22Rv1 (cell line): ENCODE measurements at regions not wholly inside any gene's neighbourhood (a gene's known extent, or its start where the extent isn't known, plus 50 kb on each side); places are given as distances from the start of the nearest gene placed in this dataset.

ENCODE experiments used
- H3K27ac ChIP-seq: fragments of 450-650 bp; 2 replicates; pipeline ENCODE4 v1.5.1; 2017
- CTCF ChIP-seq: fragments of 450-650 bp; IDR thresholded peaks from 2 replicates; pipeline ENCODE4 v1.5.1; 2017; ENCODE audit warnings: mild to moderate bottlenecking
- ZFX ChIP-seq: fragments of 450-650 bp; IDR thresholded peaks from 2 replicates; pipeline ENCODE4 v1.6.1; 2017; ENCODE audit warnings: antibody characterized with exemption, borderline replicate concordance

- no peak overlapping the region for H3K27ac ChIP-seq
- peak; percentile 17; the same call in 1 of the 2 replicates for TF ChIP-seq CTCF
- no peak for TF ChIP-seq ZFX
Observed at GRCh38 chr10:86592413-86592812, 61.9 kb upstream of the OPN4 start.

DNA sequence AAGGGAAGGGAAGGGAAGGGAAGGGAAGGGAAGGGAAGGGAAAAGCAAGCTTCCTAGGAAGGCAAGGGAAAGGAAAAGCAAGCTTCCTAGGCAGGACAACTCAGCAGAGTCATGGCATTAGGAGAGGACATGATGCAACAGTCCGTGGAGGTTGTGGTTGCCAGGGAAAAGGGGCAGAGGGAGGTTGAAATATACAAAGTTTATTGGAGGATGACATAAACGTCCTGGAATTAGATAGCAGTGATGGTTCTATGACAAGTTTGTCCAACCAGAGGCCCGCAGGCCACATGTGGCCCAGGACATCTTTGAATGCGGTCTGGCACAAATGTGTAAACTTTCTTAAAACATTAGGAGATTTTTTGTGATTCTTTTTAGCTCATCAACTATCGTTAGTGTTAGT is 59.8 kb upstream of the OPN4 start:
- no peak overlapping the region for H3K27ac ChIP-seq
- TF ChIP-seq CTCF (no peak), ZFX (no peak)

DNA sequence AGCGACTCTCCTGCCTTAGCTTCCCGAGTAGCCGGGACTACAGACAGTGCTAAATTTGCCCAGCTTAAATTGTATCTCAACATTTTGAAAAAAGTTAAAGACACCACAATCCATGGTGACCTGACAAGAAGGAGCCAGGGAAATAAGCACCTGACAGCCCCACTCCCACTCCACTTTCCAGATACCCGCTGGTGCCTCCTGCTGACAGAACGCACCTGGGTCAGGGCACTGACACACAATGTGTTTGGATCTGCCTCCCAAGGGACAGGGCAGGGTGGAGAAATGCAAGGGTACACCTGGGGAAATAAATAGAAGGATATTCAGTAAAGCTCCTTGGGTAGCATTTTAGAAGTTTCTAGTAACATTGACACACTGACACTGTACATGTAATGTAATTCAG is 58.9 kb upstream of the OPN4 start:
- H3K27ac ChIP-seq = no peak overlapping the region
- no peak for TF ChIP-seq ZFX
- TF ChIP-seq CTCF = no peak

GRCh38 chr10:86596266-86596665 is 58.1 kb upstream of the OPN4 start:
- no peak overlapping the region for H3K27ac ChIP-seq
- TF ChIP-seq ZFX = no peak
- TF ChIP-seq CTCF = no peak

DNA sequence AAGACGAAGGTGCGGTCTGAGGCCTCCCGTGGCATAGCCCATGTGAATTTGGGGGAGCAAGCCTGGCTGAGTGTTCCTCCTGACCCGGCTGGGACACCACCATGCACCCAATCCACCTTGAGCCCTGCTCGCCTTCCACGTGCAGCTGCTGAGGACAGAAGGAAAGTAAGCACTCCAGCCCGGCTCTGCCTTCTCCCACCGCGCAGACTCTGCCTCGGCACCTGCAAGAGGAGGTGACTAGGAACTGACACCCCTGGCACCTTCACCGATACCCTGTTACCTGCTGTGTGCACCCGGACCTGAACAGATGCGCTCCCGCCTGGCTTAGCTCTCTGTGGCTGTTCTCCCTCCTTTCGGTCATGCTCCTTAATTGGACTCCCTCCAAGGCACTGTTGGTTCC is 57.0 kb upstream of the OPN4 start:
- H3K27ac ChIP-seq = no peak overlapping the region
- no peak for TF ChIP-seq ZFX
- no peak for TF ChIP-seq CTCF

GRCh38 chr10:86598151-86598550 is 56.2 kb upstream of the OPN4 start:
- no peak overlapping the region for H3K27ac ChIP-seq
- TF ChIP-seq CTCF (no peak), ZFX (no peak)

DNA sequence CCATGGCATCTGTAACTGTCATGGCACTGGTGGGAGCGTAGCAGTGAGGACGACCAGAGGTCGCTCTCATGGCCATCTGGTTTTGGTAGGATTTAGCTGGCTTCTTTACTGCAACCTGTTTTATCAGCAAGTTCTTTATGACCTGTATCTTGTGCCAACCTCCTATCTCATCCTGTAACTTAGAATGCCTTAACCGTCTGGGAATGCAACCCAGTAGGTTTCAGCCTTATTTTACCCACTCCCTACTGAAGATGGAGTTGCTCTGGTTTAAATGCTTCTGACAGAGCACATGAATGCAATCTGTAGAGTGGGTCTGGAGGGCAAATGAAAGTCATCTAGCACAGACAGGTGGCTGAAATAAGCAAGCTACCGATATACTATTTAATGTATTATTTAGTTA is 55.3 kb upstream of the OPN4 start:
- TF ChIP-seq ZFX (no peak), CTCF (no peak)
- H3K27ac ChIP-seq = no peak overlapping the region
